ENCODE measurements at regions not wholly inside any gene's neighbourhood (a gene's known extent, or its start where the extent isn't known, plus 50 kb on each side); places are given as distances from the start of the nearest gene placed in this dataset.

GRCh38 chr5:67375606-67376005, 179.0 kb upstream of the CD180 start:
- peaks cover 4 to 20% (median 16%) of the 10 kb centered on the region in 4 donors for H3K4me1 ChIP-seq (ENCODE audit: control insufficient read depth in 4 of 4, insufficient read depth in 4 of 4, low read length in 3 of 4)
- no peaks in the 10 kb centered on the region for H3K27me3 ChIP-seq (ENCODE audit: control insufficient read depth in 4 of 4, insufficient read depth in 4 of 4, low read length in 3 of 4)
- no peak overlapping the region for H3K9ac ChIP-seq (ENCODE audit: low read depth in 1 of 2, low read length in 2 of 2)
- DNase-seq (ENCODE audit: low spot score) = no peak
- WGBS = 97% methylated on average over 2 of the region's 2 CpGs
- no peaks in the 10 kb centered on the region for H3K36me3 ChIP-seq (ENCODE audit: control insufficient read depth in 4 of 4, insufficient read depth in 3 of 4, low read depth in 1 of 4, low read length in 3 of 4)
- TF ChIP-seq ZBTB33 (IDR thresholded peaks at IDR 0.05) = no peak
- no peak for TF ChIP-seq EGR1 (IDR thresholded peaks at IDR 0.05; ENCODE audit: low read depth in 2 of 2)
- TF ChIP-seq, protein P1, sequence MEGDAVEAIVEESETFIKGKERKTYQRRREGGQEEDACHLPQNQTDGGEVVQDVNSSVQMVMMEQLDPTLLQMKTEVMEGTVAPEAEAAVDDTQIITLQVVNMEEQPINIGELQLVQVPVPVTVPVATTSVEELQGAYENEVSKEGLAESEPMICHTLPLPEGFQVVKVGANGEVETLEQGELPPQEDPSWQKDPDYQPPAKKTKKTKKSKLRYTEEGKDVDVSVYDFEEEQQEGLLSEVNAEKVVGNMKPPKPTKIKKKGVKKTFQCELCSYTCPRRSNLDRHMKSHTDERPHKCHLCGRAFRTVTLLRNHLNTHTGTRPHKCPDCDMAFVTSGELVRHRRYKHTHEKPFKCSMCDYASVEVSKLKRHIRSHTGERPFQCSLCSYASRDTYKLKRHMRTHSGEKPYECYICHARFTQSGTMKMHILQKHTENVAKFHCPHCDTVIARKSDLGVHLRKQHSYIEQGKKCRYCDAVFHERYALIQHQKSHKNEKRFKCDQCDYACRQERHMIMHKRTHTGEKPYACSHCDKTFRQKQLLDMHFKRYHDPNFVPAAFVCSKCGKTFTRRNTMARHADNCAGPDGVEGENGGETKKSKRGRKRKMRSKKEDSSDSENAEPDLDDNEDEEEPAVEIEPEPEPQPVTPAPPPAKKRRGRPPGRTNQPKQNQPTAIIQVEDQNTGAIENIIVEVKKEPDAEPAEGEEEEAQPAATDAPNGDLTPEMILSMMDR (IDR thresholded peaks at IDR 0.05; ENCODE audit: low read depth, low read length, missing input control) = peak; percentile 8
- TF ChIP-seq RAD21 (IDR thresholded peaks at IDR 0.05) = peak in 1 of 2 donors; percentile 36
- no peaks in the 10 kb centered on the region for H3K9me3 ChIP-seq (ENCODE audit: control insufficient read depth in 4 of 4, low read length in 3 of 4)
- no peak overlapping the region for H3K4me3 ChIP-seq (ENCODE audit: low read depth in 1 of 3, low read length in 3 of 3)
- no peak overlapping the region for H3K27ac ChIP-seq (ENCODE audit: low read depth in 1 of 2, low read length in 2 of 2)

DNA sequence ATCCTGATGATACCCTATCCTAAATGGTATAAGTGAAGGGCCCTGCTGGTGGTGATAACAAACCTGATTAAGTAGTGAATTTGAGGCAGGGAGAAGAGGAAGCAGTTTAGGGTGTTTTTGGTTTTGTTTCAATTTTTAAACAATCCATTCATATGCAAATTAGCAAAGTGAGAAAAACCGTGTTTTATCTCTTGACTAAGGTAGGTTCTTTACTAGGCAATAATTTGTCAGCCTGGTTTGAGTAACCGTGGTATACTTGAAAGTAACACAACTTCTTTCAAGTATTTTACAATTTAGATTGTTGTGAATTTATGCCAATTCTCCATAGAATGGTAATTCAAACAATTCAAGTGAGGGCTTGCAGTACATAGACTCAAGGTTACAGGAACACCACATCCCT, 177.8 kb upstream of the CD180 start:
- Histone ChIP-seq H3K27me3 (ENCODE audit: control insufficient read depth in 4 of 4, insufficient read depth in 4 of 4, low read length in 3 of 4) (no peaks in the 10 kb centered on the region), H3K27ac (ENCODE audit: low read depth in 1 of 2, low read length in 2 of 2) (no peak overlapping the region), H3K9ac (ENCODE audit: low read depth in 1 of 2, low read length in 2 of 2) (no peak overlapping the region), H3K36me3 (ENCODE audit: control insufficient read depth in 4 of 4, insufficient read depth in 3 of 4, low read depth in 1 of 4, low read length in 3 of 4) (no peaks in the 10 kb centered on the region), H3K4me1 (ENCODE audit: control insufficient read depth in 4 of 4, insufficient read depth in 4 of 4, low read length in 3 of 4) (peaks cover 4 to 20% (median 16%) of the 10 kb centered on the region in 4 donors), H3K9me3 (ENCODE audit: control insufficient read depth in 4 of 4, low read length in 3 of 4) (no peaks in the 10 kb centered on the region), H3K4me3 (ENCODE audit: low read depth in 1 of 3, low read length in 3 of 3) (no peak overlapping the region)
- no peak for DNase-seq (ENCODE audit: low spot score)
- WGBS = 77% methylated on average over 2 of the region's 2 CpGs
- TF ChIP-seq REST (IDR thresholded peaks at IDR 0.05) (no peak), FOXA1 (IDR thresholded peaks at IDR 0.05) (no peak)
- TF ChIP-seq, protein P2, sequence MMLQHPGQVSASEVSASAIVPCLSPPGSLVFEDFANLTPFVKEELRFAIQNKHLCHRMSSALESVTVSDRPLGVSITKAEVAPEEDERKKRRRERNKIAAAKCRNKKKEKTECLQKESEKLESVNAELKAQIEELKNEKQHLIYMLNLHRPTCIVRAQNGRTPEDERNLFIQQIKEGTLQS (IDR thresholded peaks at IDR 0.05) = no peak

- H3K27me3 ChIP-seq (ENCODE audit: control insufficient read depth in 4 of 4, insufficient read depth in 4 of 4, low read length in 3 of 4) = no peaks in the 10 kb centered on the region
- H3K4me1 ChIP-seq (ENCODE audit: control insufficient read depth in 4 of 4, insufficient read depth in 4 of 4, low read length in 3 of 4) = peaks cover 4 to 20% (median 16%) of the 10 kb centered on the region in 4 donors
- no peaks in the 10 kb centered on the region for H3K36me3 ChIP-seq (ENCODE audit: control insufficient read depth in 4 of 4, insufficient read depth in 3 of 4, low read depth in 1 of 4, low read length in 3 of 4)
- H3K27ac ChIP-seq (ENCODE audit: low read depth in 1 of 2, low read length in 2 of 2) = peak overlapping the region in 1 of 2 donors; percentile 29
- H3K9me3 ChIP-seq (ENCODE audit: control insufficient read depth in 4 of 4, low read length in 3 of 4) = no peaks in the 10 kb centered on the region
- no peak for DNase-seq (ENCODE audit: low spot score)
- no peak overlapping the region for H3K9ac ChIP-seq (ENCODE audit: low read depth in 1 of 2, low read length in 2 of 2)
- H3K4me3 ChIP-seq (ENCODE audit: low read depth in 1 of 3, low read length in 3 of 3) = no peak overlapping the region
- WGBS = 38% methylated on average over 1 of the region's 1 CpG
- TF ChIP-seq TAF1 (conservative IDR thresholded peaks at IDR 0.05) = no peak
- TF ChIP-seq RXRA (IDR thresholded peaks at IDR 0.05) = no peak
- TF ChIP-seq RAD21 (IDR thresholded peaks at IDR 0.05) = no peak
- peak in 1 of 2 donors; percentile 56 for TF ChIP-seq HNF4A (conservative IDR thresholded peaks at IDR 0.05)
- TF ChIP-seq NR2F2 (IDR thresholded peaks at IDR 0.05) = no peak
- TF ChIP-seq FOXA1 (IDR thresholded peaks at IDR 0.05) = no peak
- TF ChIP-seq, protein P2 (IDR thresholded peaks at IDR 0.05) = no peak
- no peak for TF ChIP-seq ZBTB33 (IDR thresholded peaks at IDR 0.05)
- TF ChIP-seq FOXA2 (IDR thresholded peaks at IDR 0.05) = no peak
- no peak for TF ChIP-seq EGR1 (IDR thresholded peaks at IDR 0.05; ENCODE audit: low read depth in 2 of 2)
- TF ChIP-seq, protein P3, sequence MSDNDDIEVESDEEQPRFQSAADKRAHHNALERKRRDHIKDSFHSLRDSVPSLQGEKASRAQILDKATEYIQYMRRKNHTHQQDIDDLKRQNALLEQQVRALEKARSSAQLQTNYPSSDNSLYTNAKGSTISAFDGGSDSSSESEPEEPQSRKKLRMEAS (IDR thresholded peaks at IDR 0.05) = peak; percentile 29
- TF ChIP-seq GABPA (IDR thresholded peaks at IDR 0.05 in 1 of 2, conservative IDR thresholded peaks at IDR 0.05 in 1 of 2) = no peak
- TF ChIP-seq JUND (IDR thresholded peaks at IDR 0.05) = peak; percentile 32 to 71
- no peak for TF ChIP-seq HNF4G (IDR thresholded peaks at IDR 0.05)
These were observed 176.9 kb upstream of the CD180 start for GRCh38 chr5:67373518-67373917.

Data from liver (tissue), 8 donors.